PC-9 (cell line): ENCODE measurements at regions not wholly inside any gene's neighbourhood (a gene's known extent, or its start where the extent isn't known, plus 50 kb on each side); places are given as distances from the start of the nearest gene placed in this dataset.

Experiments
- BruUV-seq: library from RNA; stranded (reverse); fragments of 400-500 nt; replicated peaks from 2 replicates; lab custom pipeline; 2021; lab: Mats Ljungman, UMichigan
- CTCF ChIA-PET: fragments of 300-600 bp; sonication (Branson Sonifier 250); formaldehyde crosslinking; loops from one replicate; lab custom pipeline; 2022; ENCODE audit warnings: antibody characterized with exemption; lab: Charles Lee
- POLR2A ChIA-PET: fragments of 300-600 bp; sonication (Branson Sonifier 250); formaldehyde crosslinking; loops from one replicate; lab custom pipeline; 2022; ENCODE audit warnings: antibody characterized with exemption; ENCODE audit not compliant: unreplicated experiment; lab: Charles Lee
- DNase-seq, 2 experiments: peaks; one replicate each; pipeline versions ENCODE4 v3.0.0 to v3.0.0-alpha.2; 2015 to 2022; ENCODE audit warnings: mixed read lengths in 1 of 2
- H2AFZ ChIP-seq: fragments of 200-600 bp; sonication (generic); 2 replicates; pipeline ENCODE4 v1.8.1; 2017; ENCODE audit warnings: antibody characterized with exemption
- H3F3A ChIP-seq: fragments of 200-600 bp; sonication (generic); 2 replicates; pipeline ENCODE4 v1.8.1; 2017; ENCODE audit warnings: antibody characterized with exemption, mild to moderate bottlenecking, low read depth; ENCODE audit not compliant: insufficient read depth
- H3K27ac ChIP-seq: fragments of 200-600 bp; sonication (generic); 2 replicates; pipeline ENCODE4 v1.6.1; 2016; ENCODE audit warnings: mixed run types
- H3K27me3 ChIP-seq: fragments of 200-600 bp; sonication (generic); 2 replicates; pipeline ENCODE4 v1.6.1; 2016; ENCODE audit warnings: low read depth, mixed run types; ENCODE audit not compliant: insufficient read depth
- H3K36me3 ChIP-seq: fragments of 200-600 bp; sonication (generic); 2 replicates; pipeline ENCODE4 v1.6.1; 2016; ENCODE audit warnings: low read depth, mixed run types
- H3K4me1 ChIP-seq: fragments of 200-600 bp; sonication (generic); replicated peaks from 2 replicates; pipeline ENCODE4 v1.6.1; 2016; ENCODE audit warnings: mixed run types; ENCODE audit not compliant: insufficient read depth
- H3K4me2 ChIP-seq: fragments of 200-600 bp; sonication (generic); 2 replicates; pipeline ENCODE4 v1.6.1; 2017; ENCODE audit warnings: mixed run types
- H3K4me3 ChIP-seq: fragments of 200-600 bp; sonication (generic); 2 replicates; pipeline ENCODE4 v1.6.1; 2016; ENCODE audit warnings: mixed run types
- H3K79me2 ChIP-seq: fragments of 200-600 bp; sonication (generic); 2 replicates; pipeline ENCODE4 v1.6.1; 2017; ENCODE audit warnings: low read depth, mixed run types
- H3K9me2 ChIP-seq: fragments of 200-600 bp; sonication (generic); 2 replicates; pipeline ENCODE4 v1.8.1; 2017; ENCODE audit warnings: mild to moderate bottlenecking; ENCODE audit not compliant: insufficient read depth
- H3K9me3 ChIP-seq: fragments of 200-600 bp; sonication (generic); 2 replicates; pipeline ENCODE4 v1.8.1; 2016; ENCODE audit warnings: low read depth; ENCODE audit not compliant: insufficient read depth
- H4K20me1 ChIP-seq: fragments of 200-600 bp; sonication (generic); 2 replicates; pipeline ENCODE4 v1.8.1; 2017; ENCODE audit not compliant: insufficient read depth
- EZH2 ChIP-seq: fragments of 200-600 bp; sonication (generic); IDR thresholded peaks from 2 replicates; pipeline ENCODE4 v1.8.0; 2017; ENCODE audit warnings: antibody characterized with exemption, low read depth
- intact Hi-C: fragments of 100-400 bp; cut with micrococcal nuclease; formaldehyde crosslinking; loops from one replicate; pipeline ENCODE4 v1.10.0; 2022; ENCODE audit not compliant: unreplicated experiment
- TF ChIP-seq, protein P1 (sequence below): fragments of 200-600 bp; sonication (generic); conservative IDR thresholded peaks from 2 replicates; pipeline ENCODE4 v1.6.1; 2017; ENCODE audit warnings: mixed run types, antibody characterized with exemption, mild to moderate bottlenecking, moderate library complexity

DNA sequence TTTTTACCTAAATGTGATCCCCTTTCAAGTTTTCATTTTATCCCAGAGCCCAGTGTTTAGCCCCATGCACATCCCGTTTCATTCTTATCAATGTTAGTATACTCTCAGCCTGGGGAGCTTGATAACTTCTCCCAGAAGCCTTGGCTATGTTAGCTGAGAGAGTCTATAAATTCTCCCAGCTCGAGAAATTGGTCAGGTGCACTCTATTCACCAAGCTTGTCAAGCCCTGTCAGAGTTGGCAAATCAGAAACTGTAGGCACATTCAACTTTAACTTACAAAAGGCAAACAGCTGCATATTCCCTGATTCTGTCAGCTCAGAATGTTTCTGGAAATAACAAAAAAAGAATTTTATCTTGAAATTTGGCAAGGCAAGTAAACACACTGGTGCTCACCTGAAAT lies 62.2 kb upstream of the IMPG1 start:
- DNase-seq, result no peak
- intact Hi-C loops, result no loop called here

DNA sequence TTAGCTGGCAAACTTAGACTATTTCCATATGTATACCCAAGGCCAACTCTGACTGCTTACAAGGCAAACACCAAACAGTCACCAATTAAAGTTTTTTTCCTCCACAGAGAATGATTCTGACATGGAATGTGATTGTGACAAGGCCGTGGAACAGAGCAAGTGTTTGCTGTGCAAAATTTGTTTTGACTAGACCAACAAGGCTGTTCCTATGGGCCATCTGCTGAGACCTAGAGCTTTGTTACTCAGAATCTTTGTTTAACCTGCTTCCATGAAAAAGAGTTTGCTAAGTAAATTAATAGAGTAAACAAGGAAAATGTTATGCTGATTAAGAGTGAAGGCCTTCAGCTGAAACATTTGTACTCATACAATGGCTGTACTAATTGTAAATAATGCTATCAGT lies 51.6 kb upstream of the IMPG1 start:
- no peaks in the 10 kb centered on the region for H3K4me1 ChIP-seq
- no peak for DNase-seq
- no peak overlapping the region for H3K4me2 ChIP-seq
- H3F3A ChIP-seq, result no peaks in the 10 kb centered on the region
- H3K9me2 ChIP-seq, result no peaks in the 10 kb centered on the region
- no peak overlapping the region for H3K4me3 ChIP-seq
- H3K9me3 ChIP-seq, result no peaks in the 10 kb centered on the region
- ChIA-PET POLR2A (no interaction called here), CTCF (no interaction called here)
- H4K20me1 ChIP-seq, result no peaks in the 10 kb centered on the region
- H3K27ac ChIP-seq, result no peak overlapping the region
- no TSS peak for BruUV-seq
- TF ChIP-seq, protein P1, sequence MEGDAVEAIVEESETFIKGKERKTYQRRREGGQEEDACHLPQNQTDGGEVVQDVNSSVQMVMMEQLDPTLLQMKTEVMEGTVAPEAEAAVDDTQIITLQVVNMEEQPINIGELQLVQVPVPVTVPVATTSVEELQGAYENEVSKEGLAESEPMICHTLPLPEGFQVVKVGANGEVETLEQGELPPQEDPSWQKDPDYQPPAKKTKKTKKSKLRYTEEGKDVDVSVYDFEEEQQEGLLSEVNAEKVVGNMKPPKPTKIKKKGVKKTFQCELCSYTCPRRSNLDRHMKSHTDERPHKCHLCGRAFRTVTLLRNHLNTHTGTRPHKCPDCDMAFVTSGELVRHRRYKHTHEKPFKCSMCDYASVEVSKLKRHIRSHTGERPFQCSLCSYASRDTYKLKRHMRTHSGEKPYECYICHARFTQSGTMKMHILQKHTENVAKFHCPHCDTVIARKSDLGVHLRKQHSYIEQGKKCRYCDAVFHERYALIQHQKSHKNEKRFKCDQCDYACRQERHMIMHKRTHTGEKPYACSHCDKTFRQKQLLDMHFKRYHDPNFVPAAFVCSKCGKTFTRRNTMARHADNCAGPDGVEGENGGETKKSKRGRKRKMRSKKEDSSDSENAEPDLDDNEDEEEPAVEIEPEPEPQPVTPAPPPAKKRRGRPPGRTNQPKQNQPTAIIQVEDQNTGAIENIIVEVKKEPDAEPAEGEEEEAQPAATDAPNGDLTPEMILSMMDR, result no peak
- no peak for TF ChIP-seq EZH2
- intact Hi-C loops, result no loop called here
- no peaks in the 10 kb centered on the region for H3K36me3 ChIP-seq
- no peak overlapping the region for H2AFZ ChIP-seq
- no peaks in the 10 kb centered on the region for H3K79me2 ChIP-seq
- H3K27me3 ChIP-seq, result no peaks in the 10 kb centered on the region

More for the DNA sequence above, 62.2 kb upstream of the IMPG1 start:
- no TSS peak for BruUV-seq
- H3K4me1 ChIP-seq, result no peaks in the 10 kb centered on the region
- no peaks in the 10 kb centered on the region for H3K27me3 ChIP-seq
- TF ChIP-seq, protein P1, result no peak
- TF ChIP-seq EZH2, result no peak
- H2AFZ ChIP-seq, result no peak overlapping the region
- H3K9me3 ChIP-seq, result no peaks in the 10 kb centered on the region
- H3K4me3 ChIP-seq, result no peak overlapping the region
- no peak overlapping the region for H3K4me2 ChIP-seq
- H3K9me2 ChIP-seq, result no peaks in the 10 kb centered on the region
- no peaks in the 10 kb centered on the region for H4K20me1 ChIP-seq
- H3K79me2 ChIP-seq, result no peaks in the 10 kb centered on the region
- ChIA-PET CTCF (no interaction called here), POLR2A (no interaction called here)
- no peaks in the 10 kb centered on the region for H3K36me3 ChIP-seq
- no peak overlapping the region for H3K27ac ChIP-seq
- no peaks in the 10 kb centered on the region for H3F3A ChIP-seq
